Mesenchymal stem cell (in vitro differentiated cells and primary cell): ENCODE measurements at regions not wholly inside any gene's neighbourhood (a gene's known extent, or its start where the extent isn't known, plus 50 kb on each side); places are given as distances from the start of the nearest gene placed in this dataset.

Source experiments
- DNase-seq: peaks from one replicate; pipeline ENCODE4 v3.0.0-alpha.2; 2013
- H2AFZ ChIP-seq: one replicate; pipeline ENCODE4 v1.6.1; 2013; ENCODE audit warnings: low read depth, mild to moderate bottlenecking, control low read depth, inconsistent platforms, low read length, moderate library complexity
- H2AK5ac ChIP-seq: 2 replicates; pipeline ENCODE4 v1.6.1; 2013; ENCODE audit warnings: low read length, moderate library complexity, mild to moderate bottlenecking, inconsistent platforms; ENCODE audit not compliant: severe bottlenecking
- H2BK120ac ChIP-seq: one replicate; pipeline ENCODE4 v1.6.1; 2013; ENCODE audit warnings: low read depth, mild to moderate bottlenecking, inconsistent platforms, low read length, moderate library complexity
- H2BK12ac ChIP-seq, 2 experiments: one replicate each; pipeline ENCODE4 v1.6.1; 2013; ENCODE audit warnings: inconsistent platforms in 2 of 2, low read length in 2 of 2, mild to moderate bottlenecking in 2 of 2, moderate library complexity in 2 of 2, control low read depth in 1 of 2
- H2BK15ac ChIP-seq: one replicate; pipeline ENCODE4 v1.6.1; 2013; ENCODE audit warnings: mild to moderate bottlenecking, low read depth, inconsistent platforms; ENCODE audit not compliant: poor library complexity, severe bottlenecking
- H2BK5ac ChIP-seq: 2 replicates; pipeline ENCODE4 v1.6.1; 2013; ENCODE audit warnings: low read depth, mild to moderate bottlenecking, low read length, control low read depth, inconsistent platforms; ENCODE audit not compliant: poor library complexity, severe bottlenecking
- H3K14ac ChIP-seq, 2 experiments: one replicate each; pipeline ENCODE4 v1.6.1; 2013; ENCODE audit warnings: inconsistent platforms in 2 of 2, low read length in 2 of 2, control low read depth in 1 of 2, mild to moderate bottlenecking in 1 of 2, moderate library complexity in 1 of 2
- H3K18ac ChIP-seq, 2 experiments: one replicate each; pipeline ENCODE4 v1.6.1; 2013; ENCODE audit warnings: inconsistent platforms in 2 of 2, low read length in 2 of 2, control low read depth in 1 of 2, low read depth in 1 of 2, mild to moderate bottlenecking in 1 of 2
- H3K23ac ChIP-seq, 2 experiments: one replicate each; pipeline ENCODE4 v1.6.1; 2013; ENCODE audit warnings: inconsistent platforms in 2 of 2, low read length in 2 of 2, mild to moderate bottlenecking in 2 of 2, moderate library complexity in 2 of 2, control low read depth in 1 of 2
- H3K27ac ChIP-seq: 2 replicates; pipeline ENCODE4 v1.5.1; 2013; ENCODE audit warnings: mild to moderate bottlenecking, moderate library complexity, low read length, control low read depth, inconsistent platforms; ENCODE audit not compliant: poor library complexity, severe bottlenecking
- H3K27me3 ChIP-seq, 2 experiments: 2 replicates each; pipeline versions ENCODE4 v1.6.1 to v1.7.0; 2013; ENCODE audit warnings: low read length in 2 of 2, mild to moderate bottlenecking in 2 of 2, moderate library complexity in 2 of 2, control low read depth in 1 of 2, inconsistent platforms in 1 of 2; ENCODE audit not compliant: control insufficient read depth in 1 of 2, insufficient read depth in 1 of 2
- H3K36me3 ChIP-seq, 2 experiments: 2 replicates each; pipeline versions ENCODE4 v1.6.1 to v1.7.0; 2013; ENCODE audit warnings: low read length in 2 of 2, control low read depth in 1 of 2, inconsistent platforms in 1 of 2, low read depth in 1 of 2, mild to moderate bottlenecking in 1 of 2; ENCODE audit not compliant: insufficient read depth in 2 of 2, control insufficient read depth in 1 of 2
- H3K4ac ChIP-seq, 2 experiments: one replicate each; pipeline ENCODE4 v1.6.1; 2013; ENCODE audit warnings: inconsistent platforms in 2 of 2, low read length in 2 of 2, mild to moderate bottlenecking in 2 of 2, moderate library complexity in 2 of 2, control low read depth in 1 of 2, low read depth in 1 of 2
- H3K4me1 ChIP-seq: 2 replicates; pipeline ENCODE4 v1.6.1; 2013; ENCODE audit warnings: low read depth, low read length, control low read depth; ENCODE audit not compliant: control insufficient read depth, insufficient read depth
- H3K4me2 ChIP-seq: 2 replicates; pipeline ENCODE4 v1.6.1; 2013; ENCODE audit warnings: low read length, mild to moderate bottlenecking, inconsistent platforms; ENCODE audit not compliant: poor library complexity, severe bottlenecking
- H3K4me3 ChIP-seq, 2 experiments: 2 replicates each; pipeline versions ENCODE4 v1.5.1 to v1.7.0; 2013; ENCODE audit warnings: low read length in 2 of 2, mild to moderate bottlenecking in 2 of 2, control low read depth in 1 of 2, low read depth in 1 of 2; ENCODE audit not compliant: insufficient read depth in 1 of 2
- H3K79me1 ChIP-seq: replicated peaks from 2 replicates; pipeline ENCODE4 v1.6.1; 2013; ENCODE audit warnings: mild to moderate bottlenecking, control low read depth, low read length, inconsistent platforms; ENCODE audit not compliant: poor library complexity, severe bottlenecking
- H3K9ac ChIP-seq: 2 replicates; pipeline ENCODE4 v1.7.0; 2013; ENCODE audit warnings: mild to moderate bottlenecking, low read length, moderate library complexity
- H3K9me3 ChIP-seq: 2 replicates; pipeline ENCODE4 v1.7.0; 2013; ENCODE audit warnings: mild to moderate bottlenecking, low read length; ENCODE audit not compliant: control insufficient read depth
- H4K8ac ChIP-seq: one replicate; pipeline ENCODE4 v1.6.1; 2013; ENCODE audit warnings: inconsistent platforms, mild to moderate bottlenecking, low read length, moderate library complexity
- H4K91ac ChIP-seq: one replicate; pipeline ENCODE4 v1.6.1; 2013; ENCODE audit warnings: mild to moderate bottlenecking, low read length, inconsistent platforms
- WGBS: methylation state at CpG from one replicate; pipeline ENCODE4 v1.1.7; 2013; ENCODE audit warnings: mixed read lengths; 5-methylcytosine and 5-hydroxymethylcytosine counted together

DNA sequence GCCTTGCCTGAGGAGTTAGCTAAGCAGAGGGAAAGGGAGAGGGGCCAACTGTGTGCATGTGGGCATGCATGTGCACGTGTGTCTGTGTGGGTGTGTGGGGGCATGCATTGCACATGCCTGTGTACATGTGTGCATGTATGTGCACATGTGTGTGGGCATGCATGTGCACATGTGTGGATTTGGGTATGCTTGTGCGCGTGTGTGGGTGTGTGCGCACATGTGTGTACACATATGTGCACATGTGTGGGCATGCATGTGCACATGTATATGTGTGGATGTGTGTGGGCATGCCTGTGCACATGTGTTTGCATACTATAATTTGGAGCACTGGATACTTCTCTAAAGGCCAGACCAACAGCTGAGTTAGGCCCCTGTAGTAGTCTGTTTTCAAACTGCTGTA lies 350.0 kb downstream of the PRDM2 start:
- Histone ChIP-seq H2BK15ac (no peak overlapping the region), H3K36me3 (no peaks in the 10 kb centered on the region), H3K27me3 (no peaks in the 10 kb centered on the region), H3K79me1 (no peaks in the 10 kb centered on the region), H3K27ac (no peak overlapping the region), H3K4me2 (no peak overlapping the region), H3K14ac (no peak overlapping the region), H3K9me3 (no peaks in the 10 kb centered on the region), H3K4me3 (no peak overlapping the region), H2AK5ac (no peak overlapping the region), H3K4me1 (no peaks in the 10 kb centered on the region), H2BK12ac (no peak overlapping the region), H3K18ac (no peak overlapping the region), H3K4ac (no peak overlapping the region), H4K8ac (no peak overlapping the region), H2BK5ac (no peak overlapping the region), H3K23ac (no peak overlapping the region), H3K9ac (no peak overlapping the region), H4K91ac (no peak overlapping the region), H2AFZ (no peak overlapping the region), H2BK120ac (no peak overlapping the region)
- no peak for DNase-seq
- WGBS: 56% methylated on average over 4 of the region's 4 CpGs

- 77% methylated on average over 4 of the region's 4 CpGs for WGBS
These were observed 355.6 kb downstream of the PRDM2 start for GRCh38 chr1:14055442-14056223.

GRCh38 chr1:14057640-14058039 lies 357.7 kb downstream of the PRDM2 start:
- Histone ChIP-seq H4K8ac (no peak overlapping the region), H3K27ac (no peak overlapping the region), H3K18ac (no peak overlapping the region), H3K4me3 (no peak overlapping the region), H3K4me2 (no peak overlapping the region), H3K4ac (no peak overlapping the region), H2AK5ac (no peak overlapping the region), H2AFZ (no peak overlapping the region), H3K14ac (no peak overlapping the region), H4K91ac (no peak overlapping the region), H2BK15ac (no peak overlapping the region), H3K79me1 (no peaks in the 10 kb centered on the region), H3K23ac (no peak overlapping the region), H3K4me1 (no peaks in the 10 kb centered on the region), H2BK5ac (no peak overlapping the region), H2BK120ac (no peak overlapping the region), H3K27me3 (no peaks in the 10 kb centered on the region), H3K9me3 (peaks cover 6% of the 10 kb centered on the region), H3K36me3 (no peaks in the 10 kb centered on the region), H3K9ac (no peak overlapping the region), H2BK12ac (no peak overlapping the region)
- WGBS: 74% methylated on average over 3 of the region's 3 CpGs
- no peak for DNase-seq

More at GRCh38 chr1:14055442-14056223, 355.6 kb downstream of the PRDM2 start:
- no peak overlapping the region for H3K23ac ChIP-seq
- H3K14ac ChIP-seq: no peak overlapping the region
- H2AFZ ChIP-seq: no peak overlapping the region
- no peak overlapping the region for H2AK5ac ChIP-seq
- no peak overlapping the region for H2BK120ac ChIP-seq
- no peak overlapping the region for H3K9ac ChIP-seq
- H3K36me3 ChIP-seq: no peaks in the 10 kb centered on the region
- H3K27me3 ChIP-seq: no peaks in the 10 kb centered on the region
- H3K4ac ChIP-seq: no peak overlapping the region
- H4K8ac ChIP-seq: no peak overlapping the region
- H3K4me2 ChIP-seq: no peak overlapping the region
- no peak overlapping the region for H4K91ac ChIP-seq
- H3K4me3 ChIP-seq: no peak overlapping the region
- H2BK12ac ChIP-seq: no peak overlapping the region
- H3K4me1 ChIP-seq: no peaks in the 10 kb centered on the region
- H2BK5ac ChIP-seq: no peak overlapping the region
- no peak for DNase-seq
- H3K79me1 ChIP-seq: no peaks in the 10 kb centered on the region
- no peak overlapping the region for H3K27ac ChIP-seq
- H2BK15ac ChIP-seq: no peak overlapping the region
- H3K9me3 ChIP-seq: peaks cover 6% of the 10 kb centered on the region
- H3K18ac ChIP-seq: no peak overlapping the region

DNA sequence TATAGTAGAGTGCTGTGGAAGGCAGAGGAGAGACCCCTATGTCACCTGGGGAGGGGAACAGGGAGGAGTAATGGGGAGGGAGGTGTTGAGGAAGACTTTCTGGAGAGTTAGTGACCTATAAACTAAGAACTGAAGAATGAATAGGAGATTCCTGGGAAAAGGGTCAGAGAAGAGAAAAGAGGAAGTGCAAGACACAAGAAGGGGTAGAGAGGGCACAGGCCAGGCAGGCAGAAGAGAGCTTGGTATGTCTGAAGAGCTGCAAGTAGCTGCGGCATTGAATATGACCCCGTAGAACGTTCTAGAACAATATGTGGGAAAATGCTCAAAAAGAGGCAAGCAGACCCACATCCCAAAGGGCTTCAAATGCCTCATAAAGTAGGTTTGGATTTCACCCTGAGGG lies 361.2 kb downstream of the PRDM2 start:
- Histone ChIP-seq H3K23ac (no peak overlapping the region), H3K18ac (no peak overlapping the region), H2BK5ac (no peak overlapping the region), H3K27ac (no peak overlapping the region), H3K9ac (no peak overlapping the region), H2BK12ac (no peak overlapping the region), H3K14ac (no peak overlapping the region), H2BK15ac (no peak overlapping the region), H2AFZ (no peak overlapping the region), H3K9me3 (peaks cover 6% of the 10 kb centered on the region), H3K79me1 (no peaks in the 10 kb centered on the region), H3K4me1 (no peaks in the 10 kb centered on the region), H4K91ac (no peak overlapping the region), H2AK5ac (no peak overlapping the region), H2BK120ac (no peak overlapping the region), H3K36me3 (no peaks in the 10 kb centered on the region), H3K4me2 (no peak overlapping the region), H3K4ac (no peak overlapping the region), H4K8ac (no peak overlapping the region), H3K4me3 (no peak overlapping the region), H3K27me3 (no peaks in the 10 kb centered on the region)
- 79% methylated on average over 3 of the region's 3 CpGs for WGBS
- no peak for DNase-seq
